ENCODE measurements at regions not wholly inside any gene's neighbourhood (a gene's known extent, or its start where the extent isn't known, plus 50 kb on each side); places are given as distances from the start of the nearest gene placed in this dataset.

- DNase-seq (ENCODE audit: low read depth) = no peak
- TF ChIP-seq, protein P1, sequence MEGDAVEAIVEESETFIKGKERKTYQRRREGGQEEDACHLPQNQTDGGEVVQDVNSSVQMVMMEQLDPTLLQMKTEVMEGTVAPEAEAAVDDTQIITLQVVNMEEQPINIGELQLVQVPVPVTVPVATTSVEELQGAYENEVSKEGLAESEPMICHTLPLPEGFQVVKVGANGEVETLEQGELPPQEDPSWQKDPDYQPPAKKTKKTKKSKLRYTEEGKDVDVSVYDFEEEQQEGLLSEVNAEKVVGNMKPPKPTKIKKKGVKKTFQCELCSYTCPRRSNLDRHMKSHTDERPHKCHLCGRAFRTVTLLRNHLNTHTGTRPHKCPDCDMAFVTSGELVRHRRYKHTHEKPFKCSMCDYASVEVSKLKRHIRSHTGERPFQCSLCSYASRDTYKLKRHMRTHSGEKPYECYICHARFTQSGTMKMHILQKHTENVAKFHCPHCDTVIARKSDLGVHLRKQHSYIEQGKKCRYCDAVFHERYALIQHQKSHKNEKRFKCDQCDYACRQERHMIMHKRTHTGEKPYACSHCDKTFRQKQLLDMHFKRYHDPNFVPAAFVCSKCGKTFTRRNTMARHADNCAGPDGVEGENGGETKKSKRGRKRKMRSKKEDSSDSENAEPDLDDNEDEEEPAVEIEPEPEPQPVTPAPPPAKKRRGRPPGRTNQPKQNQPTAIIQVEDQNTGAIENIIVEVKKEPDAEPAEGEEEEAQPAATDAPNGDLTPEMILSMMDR (IDR thresholded peaks at IDR 0.05; ENCODE audit: low read length, missing control alignments) = no peak
- no peak overlapping the region for H3K4me3 ChIP-seq (replicated peaks; ENCODE audit: low read depth, low read length)
These were observed 162.8 kb upstream of the PEX5L start for GRCh38 chr3:180199417-180199995.

DNA sequence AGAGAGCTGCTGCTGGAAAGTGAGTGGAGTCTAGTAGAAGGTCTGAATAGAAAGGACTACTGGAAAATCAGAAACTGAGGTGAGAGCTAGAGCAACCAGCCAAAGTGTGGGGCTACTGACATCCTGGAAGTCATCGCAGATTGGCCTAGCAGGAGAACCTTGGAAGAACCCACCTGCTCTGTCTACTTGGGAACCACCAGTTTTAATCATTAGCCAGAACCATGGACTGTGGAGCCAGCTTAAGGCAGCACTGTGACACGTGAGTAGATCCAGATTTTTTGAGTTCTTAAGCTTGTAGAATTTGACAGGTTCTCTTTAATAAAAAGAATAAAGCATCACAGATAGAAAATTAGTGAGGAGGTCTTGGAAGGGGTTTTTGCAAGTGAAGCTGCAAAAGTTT lies 179.1 kb upstream of the PEX5L start:
- no peak overlapping the region for H3K4me3 ChIP-seq (replicated peaks; ENCODE audit: low read depth, low read length)
- DNase-seq (ENCODE audit: low read depth) = no peak
- TF ChIP-seq, protein P1 (IDR thresholded peaks at IDR 0.05; ENCODE audit: low read length, missing control alignments) = no peak

- TF ChIP-seq, protein P1 (IDR thresholded peaks at IDR 0.05; ENCODE audit: low read length, missing control alignments) = no peak
- no peak for DNase-seq (ENCODE audit: low read depth)
- no peak overlapping the region for H3K4me3 ChIP-seq (replicated peaks; ENCODE audit: low read depth, low read length)
These were observed 186.5 kb upstream of the PEX5L start for GRCh38 chr3:180223268-180223667.

DNA sequence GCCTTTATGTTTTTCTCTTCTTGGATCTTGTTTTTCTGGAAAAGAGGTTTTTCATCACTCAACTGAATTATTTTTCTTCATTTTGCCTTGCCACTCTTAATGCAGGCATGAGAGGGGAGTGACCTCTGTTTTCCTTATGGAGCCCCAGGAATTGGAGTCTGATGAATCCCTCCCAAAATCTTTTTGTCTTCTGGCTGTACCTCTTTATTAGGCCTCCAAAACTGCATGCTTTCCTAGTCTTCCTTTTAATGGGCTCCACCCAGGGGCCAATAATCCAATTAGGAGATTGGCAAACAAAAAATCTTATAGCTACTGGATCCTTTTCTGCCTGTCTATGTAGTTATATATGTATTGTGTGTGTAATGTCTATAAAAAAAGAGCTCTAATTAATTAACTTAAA lies 192.4 kb upstream of the PEX5L start:
- H3K4me3 ChIP-seq (replicated peaks; ENCODE audit: low read depth, low read length) = no peak overlapping the region
- DNase-seq (ENCODE audit: low read depth) = no peak
- TF ChIP-seq, protein P1 (IDR thresholded peaks at IDR 0.05; ENCODE audit: low read length, missing control alignments) = no peak

GRCh38 chr3:180239939-180240338 lies 203.2 kb upstream of the PEX5L start:
- DNase-seq (ENCODE audit: low read depth) = no peak
- TF ChIP-seq, protein P1 (IDR thresholded peaks at IDR 0.05; ENCODE audit: low read length, missing control alignments) = no peak
- no peak overlapping the region for H3K4me3 ChIP-seq (replicated peaks; ENCODE audit: low read depth, low read length)

DNA sequence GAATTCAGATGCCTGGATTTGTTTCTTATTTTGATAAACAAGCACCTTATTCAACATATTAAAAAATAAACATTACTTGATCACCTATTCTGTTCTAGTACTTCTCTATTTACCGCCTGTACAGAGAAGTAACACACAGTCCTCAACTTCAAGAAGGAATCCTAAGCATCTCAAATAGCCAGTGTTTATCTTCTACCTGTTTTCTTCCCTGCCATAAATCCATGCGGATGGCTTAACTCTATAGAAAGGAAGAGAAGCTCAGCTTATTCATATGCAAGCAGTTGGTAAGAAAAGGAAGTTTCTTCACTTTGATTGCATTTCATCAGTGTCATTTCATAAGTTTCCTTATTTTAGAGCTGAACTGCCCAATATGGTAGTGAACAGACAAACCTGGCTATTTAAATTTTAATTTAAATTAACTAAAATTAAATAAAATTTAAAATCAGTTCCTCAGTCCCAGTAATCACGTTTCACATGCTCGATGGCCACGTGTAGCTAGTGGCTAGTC lies 210.0 kb upstream of the PEX5L start:
- no peak overlapping the region for H3K4me3 ChIP-seq (replicated peaks; ENCODE audit: low read depth, low read length)
- no peak for DNase-seq (ENCODE audit: low read depth)
- TF ChIP-seq, protein P1 (IDR thresholded peaks at IDR 0.05; ENCODE audit: low read length, missing control alignments) = no peak

- no peak overlapping the region for H3K4me3 ChIP-seq (replicated peaks; ENCODE audit: low read depth, low read length)
- TF ChIP-seq, protein P1 (IDR thresholded peaks at IDR 0.05; ENCODE audit: low read length, missing control alignments) = no peak
- no peak for DNase-seq (ENCODE audit: low read depth)
These were observed 213.4 kb upstream of the PEX5L start for GRCh38 chr3:180250172-180250571.
